ENCODE measurements at regions not wholly inside any gene's neighbourhood (a gene's known extent, or its start where the extent isn't known, plus 50 kb on each side); places are given as distances from the start of the nearest gene placed in this dataset.
"Not testable (repeated sequence)": the region's sequence is repeated elsewhere in the genome, so short reads cannot be mapped to it uniquely, and the experiment has no call there.

DNA sequence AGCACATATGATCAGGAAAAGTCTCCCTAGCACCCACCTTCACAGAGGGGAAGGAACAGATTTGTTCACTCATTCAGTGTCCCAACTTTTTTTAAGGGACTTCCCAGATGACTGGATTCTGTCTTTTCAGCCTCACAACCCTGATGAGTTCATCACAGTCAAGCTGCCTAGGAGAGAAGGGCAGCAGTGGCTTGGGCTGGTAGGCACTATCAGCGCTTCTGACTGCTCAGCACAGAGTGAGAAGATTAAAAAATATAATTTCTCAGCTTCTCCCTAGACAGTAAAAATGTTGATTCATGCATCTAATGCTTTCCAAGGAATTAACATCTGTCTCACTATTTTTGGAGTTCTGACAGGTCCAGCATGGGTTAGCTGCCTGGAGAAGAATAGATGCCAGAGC lies 328.2 kb downstream of the DTHD1 start:
- DNase-seq = no peak

DNA sequence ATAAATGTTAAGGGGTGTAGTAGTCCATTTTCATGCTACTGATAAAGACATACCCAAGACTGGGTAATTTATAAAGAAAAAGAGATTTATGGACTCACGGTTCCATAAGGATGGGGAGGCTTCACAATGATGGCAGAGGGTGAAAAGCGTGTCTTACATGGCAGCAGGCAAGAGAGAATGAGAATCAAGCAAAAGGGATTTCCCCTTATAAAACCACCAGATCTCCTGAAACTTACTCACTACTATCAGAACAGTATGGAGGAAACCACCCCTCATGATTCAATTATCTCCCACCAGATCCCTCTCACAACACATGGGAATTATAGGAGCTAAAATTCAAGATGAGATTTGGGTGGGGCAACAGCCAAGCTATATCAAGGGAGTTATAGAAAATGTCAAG lies 329.2 kb downstream of the DTHD1 start:
- no peak for DNase-seq

DNA sequence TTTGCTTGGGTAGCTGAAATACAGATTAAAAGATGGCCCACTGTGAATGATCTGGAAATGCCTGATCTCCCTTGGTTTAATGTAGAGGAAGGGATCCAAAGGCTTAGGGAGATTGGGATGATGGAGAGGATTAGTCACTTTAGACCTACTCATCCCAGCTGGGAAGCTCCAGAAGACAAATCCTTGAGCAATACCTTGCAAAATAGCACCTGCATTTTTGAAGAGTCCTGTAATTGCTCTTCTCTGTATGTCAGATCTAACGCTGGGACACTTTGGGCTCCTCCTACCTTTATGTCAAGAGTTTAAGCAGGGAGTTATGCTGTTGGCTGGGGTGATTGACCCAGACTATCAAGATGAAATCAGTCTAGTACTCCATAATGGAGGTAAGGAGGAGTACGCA lies 331.7 kb downstream of the DTHD1 start:
- not testable (repeated sequence) for DNase-seq

DNA sequence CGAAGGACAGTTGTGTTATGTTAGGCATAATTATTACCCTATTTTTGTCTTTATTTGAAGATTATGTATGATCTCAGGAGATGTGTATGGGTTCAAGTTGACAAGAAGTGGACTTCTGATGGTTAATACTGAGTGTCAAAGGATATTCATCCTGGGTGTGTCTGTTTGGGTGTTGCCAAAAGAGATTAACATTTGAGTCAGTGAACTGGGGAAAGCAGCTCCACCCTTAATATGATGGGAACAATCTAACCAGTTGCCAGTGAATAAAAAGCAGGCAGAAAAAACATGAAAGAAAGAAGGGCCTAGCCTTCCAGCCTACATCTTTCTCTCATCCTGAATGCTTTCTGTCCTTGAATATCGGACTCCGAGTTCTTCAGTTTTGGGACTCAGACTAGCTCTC lies 332.6 kb downstream of the DTHD1 start:
- DNase-seq = no peak

DNA sequence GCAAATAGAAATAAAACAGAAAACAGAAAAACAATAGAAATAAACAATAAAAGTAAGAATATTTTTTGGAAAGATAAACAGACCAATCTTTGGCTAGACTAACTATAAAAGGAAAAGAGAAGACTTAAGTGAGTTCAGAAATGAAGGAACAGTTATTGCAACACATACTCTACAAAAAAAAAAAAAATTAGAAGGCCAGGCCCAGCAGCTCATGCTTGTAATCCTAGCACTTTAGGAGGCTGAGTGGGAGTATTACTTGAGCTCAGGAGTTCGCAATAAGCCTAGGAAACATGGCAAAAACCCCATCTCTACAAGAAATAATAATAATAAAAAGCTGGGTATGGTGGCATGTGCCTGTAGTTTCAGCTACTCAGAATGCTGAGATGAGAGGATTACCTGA lies 336.7 kb downstream of the DTHD1 start:
- DNase-seq = no peak

DNA sequence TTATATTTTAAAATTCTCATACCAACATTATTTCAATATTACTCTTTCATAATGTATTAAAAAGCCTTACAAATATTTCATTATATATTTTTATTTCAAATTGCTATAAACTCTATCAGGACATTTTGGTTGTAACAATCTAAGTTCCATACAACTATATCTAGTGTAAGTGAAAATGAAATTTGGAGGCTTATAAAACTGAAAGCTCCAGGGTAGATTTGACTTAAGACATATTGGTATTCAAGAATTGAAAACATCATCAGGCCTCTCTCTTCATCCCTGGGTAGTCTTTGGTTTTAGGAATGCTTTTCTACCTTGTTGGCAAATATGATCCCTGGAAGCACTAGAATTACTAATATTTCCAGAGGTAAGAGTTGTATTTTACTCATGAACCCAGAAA lies 342.6 kb downstream of the DTHD1 start:
- DNase-seq = no peak

DNA sequence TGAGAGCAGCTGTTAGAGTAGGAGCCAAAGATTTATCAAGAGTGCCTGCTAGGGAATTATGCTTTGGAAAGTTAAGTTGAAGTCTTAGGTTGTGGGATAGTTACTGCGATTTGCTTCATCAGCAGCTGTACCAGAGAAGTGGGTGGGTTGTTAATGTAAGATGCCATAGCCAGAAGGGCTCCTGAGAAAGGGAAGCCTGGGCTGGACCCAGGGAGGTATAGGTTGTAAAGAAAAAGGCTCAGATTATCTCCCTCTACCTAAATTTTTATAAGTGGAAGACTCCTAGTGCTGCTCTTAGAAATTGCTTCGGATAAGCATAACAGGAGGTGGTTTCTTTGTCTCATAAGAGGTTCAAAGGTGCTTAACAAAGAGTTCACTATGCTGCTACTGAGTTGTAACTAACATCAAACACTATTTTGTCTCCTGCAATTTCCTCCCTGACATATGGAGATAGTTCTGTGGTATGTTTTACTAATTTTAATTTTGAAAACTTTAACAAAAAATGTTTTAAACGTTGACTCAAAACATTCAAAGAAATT lies 356.9 kb downstream of the DTHD1 start:
- DNase-seq = no peak

DNA sequence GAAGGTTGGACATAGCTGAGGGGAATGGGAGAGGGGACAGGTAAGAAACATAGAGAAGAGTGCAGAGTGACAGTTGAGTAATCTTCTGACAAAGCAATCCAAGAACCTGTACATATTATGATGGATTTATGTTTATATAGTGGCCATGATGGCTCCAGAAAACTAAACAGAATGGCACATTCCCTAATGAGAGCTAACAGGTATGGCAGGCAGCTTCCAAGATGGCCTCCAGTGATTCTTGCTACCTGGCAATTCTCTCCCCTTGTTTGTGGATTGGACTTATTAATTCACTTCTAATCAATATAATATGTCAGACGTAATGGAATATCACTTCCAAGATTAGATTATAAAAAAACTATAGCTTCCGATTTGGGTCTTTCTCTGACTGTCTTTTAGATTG lies 359.5 kb downstream of the DTHD1 start:
- no peak for DNase-seq

DNA sequence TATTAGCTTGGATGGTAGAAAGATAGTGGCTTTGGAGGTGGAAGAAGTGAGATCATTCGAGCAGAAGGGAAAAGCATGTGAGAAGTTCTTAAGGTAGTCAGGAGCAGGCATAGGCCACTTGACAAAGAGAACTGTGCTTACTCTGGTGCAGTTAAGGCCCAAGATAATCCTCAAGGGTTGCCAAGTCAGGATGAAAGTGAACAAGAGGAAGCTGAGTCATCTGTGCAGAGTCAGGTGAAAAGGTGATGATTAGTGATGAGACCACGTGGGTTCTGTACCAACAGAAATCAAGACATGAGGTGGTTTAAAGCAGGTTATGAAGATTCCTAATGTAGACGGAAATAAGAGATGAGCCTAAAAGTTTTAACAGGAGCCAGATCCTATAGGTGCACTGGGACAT lies 369.8 kb downstream of the DTHD1 start:
- DNase-seq = no peak

DNA sequence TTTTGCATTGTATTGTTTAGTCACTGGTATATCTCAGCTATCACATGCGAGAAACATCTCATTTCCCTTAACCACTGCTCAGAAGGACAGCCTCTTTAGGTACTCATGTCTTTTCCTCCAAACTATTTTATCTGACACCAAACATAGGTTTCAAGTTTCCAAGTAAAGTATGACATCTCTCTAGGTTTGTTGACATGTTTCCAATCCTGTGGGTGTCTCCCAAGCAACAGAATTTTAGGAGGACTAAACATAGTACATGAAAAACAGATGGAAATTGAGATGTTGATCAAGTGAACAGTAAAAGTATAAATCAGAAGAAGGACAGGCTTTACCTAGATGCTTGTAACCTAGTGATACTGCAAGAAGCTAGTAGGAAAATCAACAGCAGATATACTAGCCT lies 371.4 kb downstream of the DTHD1 start:
- DNase-seq = no peak

DNA sequence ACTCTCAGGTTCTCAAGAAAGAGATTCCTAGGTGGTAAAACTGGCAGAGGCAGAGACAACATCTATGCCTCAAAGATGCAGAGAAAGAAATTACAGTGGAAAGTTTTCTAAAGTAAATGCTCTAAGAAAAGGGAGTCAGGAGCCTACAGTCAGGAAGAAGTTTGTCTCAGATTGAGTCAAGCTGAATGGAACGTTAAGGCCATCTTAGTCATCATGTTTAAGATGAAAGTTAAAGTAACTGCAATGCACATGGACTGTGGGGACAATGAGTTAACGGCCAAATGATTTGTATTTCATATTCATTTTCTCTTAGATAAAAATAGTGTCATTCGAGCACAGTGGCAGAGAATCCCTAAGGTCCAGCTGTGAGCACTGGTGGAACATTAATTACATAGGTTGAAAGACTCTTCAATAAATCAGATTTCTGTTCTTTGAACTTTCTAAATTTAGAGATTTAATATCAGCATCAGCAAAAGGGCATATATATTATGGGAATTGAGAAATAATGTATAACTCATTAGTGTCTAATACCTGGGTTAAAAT lies 384.6 kb downstream of the DTHD1 start:
- no peak for DNase-seq

DNA sequence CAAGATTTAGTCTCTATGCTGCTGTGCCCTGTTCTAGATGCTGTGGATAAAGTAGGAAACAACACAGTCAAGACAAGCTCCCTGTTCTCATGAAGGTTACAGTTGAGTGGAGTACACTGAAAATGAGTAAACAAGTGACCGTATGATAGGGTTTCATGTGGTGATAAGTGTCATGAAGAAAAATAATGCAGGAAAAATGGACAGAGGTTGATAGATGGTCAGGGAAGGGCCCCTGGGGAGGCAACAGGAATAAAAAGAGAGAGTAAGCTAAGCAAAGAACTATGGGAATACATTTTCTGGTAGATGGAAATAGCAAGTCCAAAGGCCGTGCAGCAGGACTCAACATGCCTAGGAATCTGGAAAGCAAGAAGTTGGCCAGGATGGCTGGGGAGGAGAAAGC lies 394.0 kb downstream of the DTHD1 start:
- no peak for DNase-seq

DNA sequence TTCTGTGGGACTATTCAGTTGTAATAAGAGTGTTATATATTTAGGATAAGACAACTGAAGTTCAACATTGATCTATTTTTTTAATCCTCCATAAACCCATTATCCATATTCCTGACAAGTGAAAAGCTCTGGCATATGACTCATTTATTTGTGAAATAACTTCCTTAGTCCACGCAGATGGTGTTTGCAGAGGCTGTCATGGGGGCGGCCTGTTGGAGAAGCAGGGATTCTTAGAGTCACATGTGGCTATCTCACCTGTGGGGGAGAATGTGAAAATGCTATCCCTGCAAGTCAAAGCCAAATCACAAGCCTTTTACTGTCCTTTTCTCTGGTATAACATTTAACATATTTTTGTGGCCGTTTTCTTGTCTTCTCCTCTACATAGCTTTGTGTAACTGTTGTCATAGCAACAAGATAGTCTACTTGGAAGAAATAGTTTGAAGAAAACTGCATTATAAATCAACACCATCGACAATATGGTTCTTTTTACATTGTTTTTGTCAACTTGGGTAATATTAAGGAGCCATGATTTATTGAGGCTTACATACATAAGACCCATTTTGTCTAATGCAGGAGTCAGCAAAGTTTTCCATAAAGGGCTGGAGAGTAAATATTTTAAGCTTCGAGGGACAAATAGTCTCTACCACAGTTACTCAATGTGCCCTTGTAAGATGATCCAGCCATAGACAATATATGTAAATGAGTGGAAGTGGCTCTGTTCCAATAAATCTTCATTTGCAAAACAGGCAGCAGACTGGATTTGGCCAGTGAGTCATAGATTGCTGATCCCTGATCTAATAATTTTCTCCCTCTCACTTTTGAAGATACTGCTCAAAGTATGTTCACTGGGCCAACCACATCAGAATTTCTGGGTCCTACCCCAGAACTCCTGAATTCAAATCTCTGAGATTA lies 395.0 kb downstream of the DTHD1 start:
- DNase-seq = no peak

DNA sequence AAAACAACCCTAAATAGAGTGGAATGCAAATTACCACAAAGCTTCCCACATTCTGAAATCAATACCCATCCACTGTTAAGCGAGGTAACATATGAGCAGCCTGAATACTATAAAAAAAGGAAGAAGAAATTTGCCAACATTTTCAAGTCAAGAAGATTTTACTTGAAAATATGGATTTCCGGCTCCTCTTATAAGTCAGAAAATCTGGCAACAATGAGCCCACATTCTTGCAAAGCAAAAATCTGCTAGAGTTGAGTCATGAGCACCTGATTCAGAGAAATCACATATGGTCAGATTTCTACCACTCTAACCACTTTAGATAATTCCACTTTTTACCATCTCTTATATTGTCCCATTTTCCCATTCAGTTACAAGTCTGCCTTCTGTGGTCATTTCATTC lies 395.7 kb downstream of the DTHD1 start:
- DNase-seq = no peak

DNA sequence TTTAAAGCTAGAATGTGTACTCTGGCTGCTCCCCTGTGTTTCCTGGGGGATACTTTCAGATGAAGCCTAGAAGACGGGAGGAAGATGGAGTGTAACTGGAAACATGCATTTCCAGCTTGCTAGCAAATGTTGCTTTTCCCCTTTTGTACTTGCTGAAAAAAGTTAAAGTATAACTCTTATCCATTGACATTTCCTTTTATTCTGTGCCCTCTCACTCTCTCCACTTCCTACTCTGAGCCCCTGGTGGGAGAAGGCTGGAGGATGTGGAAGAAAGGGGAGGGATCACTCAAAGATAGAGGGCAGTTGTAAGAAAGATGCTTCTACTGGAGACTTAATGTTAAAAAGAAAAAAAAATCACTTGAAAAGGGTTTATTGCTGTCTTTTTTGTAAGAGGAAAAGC lies 396.5 kb downstream of the DTHD1 start:
- DNase-seq = no peak

DNA sequence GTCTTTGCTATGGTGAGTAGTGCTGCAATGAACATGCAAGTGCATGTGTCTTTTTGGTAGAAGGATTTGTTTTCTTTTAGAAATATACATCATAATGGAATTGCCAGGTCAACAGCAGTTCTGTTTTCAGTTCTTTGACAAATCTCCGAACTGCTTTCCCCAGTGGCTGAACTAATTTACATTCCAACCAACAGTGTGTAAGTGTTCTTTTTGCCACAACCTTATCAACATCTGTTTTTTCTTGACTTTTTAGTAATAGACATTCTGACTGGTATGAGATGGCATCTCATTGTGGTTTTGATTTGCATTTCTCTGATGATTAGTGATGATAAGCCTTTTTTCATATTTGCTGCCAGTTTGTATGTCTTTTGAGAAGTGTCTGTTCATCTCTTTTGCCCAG lies 406.3 kb downstream of the DTHD1 start:
- no peak for DNase-seq

DNA sequence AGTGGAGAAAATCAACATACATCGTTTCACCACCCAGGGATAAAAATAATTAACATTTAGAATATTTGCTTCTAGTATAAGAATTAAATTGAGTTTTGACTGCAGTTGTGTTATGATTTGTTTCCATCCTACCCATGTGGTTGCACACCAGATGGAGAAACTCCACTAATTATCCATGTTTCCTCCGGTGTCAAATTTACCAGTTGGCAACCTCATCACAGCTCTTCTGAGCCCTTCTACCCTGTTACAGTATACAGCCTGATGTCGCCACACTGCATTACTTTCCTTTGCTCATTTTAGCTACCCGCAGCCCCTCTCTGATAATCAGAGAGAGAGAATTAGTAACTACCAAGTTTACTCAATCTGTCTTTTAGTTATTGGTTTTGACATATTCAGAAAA lies 411.2 kb downstream of the DTHD1 start:
- DNase-seq = no peak

DNA sequence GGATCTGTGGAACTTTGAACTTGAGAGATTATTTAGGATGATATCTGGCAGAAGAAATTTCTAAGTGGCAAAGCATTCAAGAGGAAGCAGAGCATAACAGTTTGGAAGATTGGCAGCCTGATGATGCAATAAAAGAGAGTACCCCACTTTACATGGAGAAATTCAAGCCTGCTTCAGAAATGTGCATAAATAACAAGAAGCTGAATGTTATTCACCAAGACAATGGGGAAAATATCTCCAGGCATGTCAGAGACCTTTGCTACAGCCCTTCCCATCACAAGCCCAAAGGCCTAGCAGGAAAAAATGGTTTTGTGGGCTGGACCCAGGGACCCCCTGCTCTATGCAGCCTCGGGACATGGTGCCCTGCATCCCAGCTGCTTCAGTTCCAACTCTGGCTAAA lies 420.8 kb downstream of the DTHD1 start:
- no peak for DNase-seq

DNA sequence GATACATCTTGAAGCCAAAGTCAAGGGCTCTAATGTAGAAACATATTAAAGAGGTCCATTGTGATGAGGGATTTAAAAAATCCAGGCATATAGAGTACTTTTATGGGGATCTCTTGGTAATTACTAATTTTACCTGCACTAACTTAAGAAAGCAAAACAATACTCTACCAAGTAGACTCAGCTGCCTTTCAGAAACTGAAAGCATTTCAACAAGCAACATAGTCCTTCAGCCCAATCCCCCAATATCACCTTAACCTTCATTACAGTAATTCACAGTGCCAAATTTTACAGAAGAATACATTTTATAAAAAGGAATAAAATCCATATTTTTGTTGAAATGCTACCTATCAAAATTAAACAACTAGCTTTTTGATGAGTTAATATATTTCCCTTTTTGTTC lies 422.9 kb downstream of the DTHD1 start:
- DNase-seq = no peak

DNA sequence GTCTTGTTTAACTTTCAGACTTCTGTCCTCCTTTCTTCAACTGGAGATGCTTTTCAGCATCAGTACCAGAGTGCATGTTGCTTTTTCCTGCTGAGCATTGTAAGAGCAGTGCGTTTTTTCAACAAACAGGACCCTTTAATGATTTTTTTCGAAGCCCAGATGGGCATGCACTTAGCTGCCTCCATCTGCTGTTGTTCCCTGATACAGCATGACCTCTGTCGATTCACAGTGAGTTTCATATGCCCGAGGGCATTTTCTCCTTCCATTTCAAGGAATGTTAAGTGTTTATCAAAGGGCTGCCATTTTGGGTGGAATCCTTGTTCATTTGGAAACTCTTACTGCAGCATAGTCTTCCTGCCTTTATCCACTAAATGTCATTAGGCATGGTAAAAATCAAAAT lies 428.6 kb downstream of the DTHD1 start:
- no peak for DNase-seq

DNA sequence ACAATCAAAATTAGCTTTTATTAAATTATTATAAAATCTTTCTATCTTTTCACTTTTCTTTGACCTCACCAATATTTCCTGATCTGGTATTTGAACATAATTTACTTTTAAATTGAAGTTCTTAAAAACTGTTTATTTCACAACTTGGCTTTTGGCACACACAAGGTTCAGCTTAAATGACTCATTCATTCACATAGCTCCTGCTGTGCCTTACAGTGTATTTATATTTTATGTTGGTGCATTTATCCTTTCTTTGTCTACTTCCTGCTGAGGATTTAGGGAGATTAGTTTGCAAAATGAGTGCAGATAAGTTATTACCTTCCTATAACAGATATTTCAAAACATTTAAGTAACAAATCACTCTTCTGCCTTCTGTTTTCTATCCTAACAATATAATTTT lies 430.6 kb downstream of the DTHD1 start:
- DNase-seq = no peak

DNA sequence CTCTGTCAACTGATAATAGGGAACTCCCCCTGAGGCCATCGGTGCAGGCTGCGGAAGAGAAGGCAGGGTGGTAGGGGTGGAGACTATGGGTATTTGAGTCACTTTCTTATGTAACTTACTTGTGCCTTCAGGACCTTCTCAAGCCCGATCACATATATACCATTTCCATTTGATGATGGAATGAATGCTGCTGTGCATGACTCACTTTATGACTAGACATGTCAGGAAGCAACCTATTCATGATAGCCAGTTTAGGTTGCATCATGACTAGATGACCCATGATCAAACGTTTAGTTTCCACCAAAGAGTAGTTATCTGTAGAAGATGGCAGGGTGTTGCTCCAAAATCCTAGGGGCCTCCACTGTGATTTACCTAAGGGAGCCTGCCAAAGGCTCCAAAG lies 435.5 kb downstream of the DTHD1 start:
- DNase-seq = no peak

DNA sequence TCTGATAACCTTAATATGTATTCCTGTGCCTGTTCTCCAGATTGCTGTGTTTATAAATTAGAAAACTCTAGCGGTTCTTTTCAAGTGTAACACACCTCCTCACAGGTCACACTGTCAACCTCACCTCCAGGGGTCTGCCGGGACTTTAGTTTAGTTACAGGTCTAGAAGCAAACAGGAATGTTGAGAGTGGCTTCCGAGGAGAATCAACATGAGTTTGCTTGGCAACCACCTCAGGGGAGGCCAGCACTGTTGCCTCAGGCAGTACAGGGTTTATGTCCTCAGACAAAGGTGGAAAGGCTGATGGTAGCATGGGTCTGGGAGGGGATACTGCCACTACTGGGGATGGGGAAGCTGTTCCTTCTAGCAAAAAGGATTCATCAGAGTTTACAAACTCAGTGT lies 438.0 kb downstream of the DTHD1 start:
- DNase-seq = no peak

DNA sequence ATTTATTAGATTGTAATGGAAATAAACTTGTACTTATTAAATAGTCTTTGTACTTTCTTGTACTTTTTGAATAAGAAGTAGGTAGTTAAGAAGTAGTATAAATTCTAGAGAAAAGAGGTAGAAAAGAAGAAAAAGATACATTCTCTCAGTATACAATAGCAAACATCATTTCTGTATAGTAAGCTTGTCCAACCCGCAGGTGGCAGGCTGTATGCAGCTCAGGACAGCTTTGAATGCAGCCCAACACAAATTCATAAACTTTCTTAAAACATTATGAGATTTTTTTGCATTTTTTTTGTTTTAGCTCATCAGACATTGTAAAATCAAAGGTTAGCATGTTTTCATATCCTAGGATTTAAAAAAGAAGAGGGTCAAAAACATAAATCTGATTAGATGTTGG lies 441.6 kb downstream of the DTHD1 start:
- no peak for DNase-seq

DNA sequence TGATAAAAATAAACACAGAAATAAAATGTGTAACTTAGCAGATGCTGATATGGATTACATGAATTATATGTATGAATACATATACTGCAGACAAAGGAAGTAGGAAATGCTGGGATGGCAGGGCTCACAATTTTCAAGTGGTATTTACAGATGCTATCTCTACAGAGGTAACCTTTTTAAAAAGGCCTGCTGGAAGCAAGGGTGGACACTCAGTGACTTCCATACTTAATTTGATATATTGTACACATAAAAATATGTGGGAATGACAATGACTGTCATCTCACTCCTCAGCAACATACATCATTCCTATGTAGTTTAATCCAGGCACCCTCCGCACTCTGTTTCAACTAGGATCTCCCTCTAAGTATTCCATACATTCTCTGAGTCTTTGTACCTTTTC lies 452.9 kb downstream of the DTHD1 start:
- no peak for DNase-seq

Measured in CD4-positive, alpha-beta T cell treated with Interferon alpha-2 for 1 hour (primary cell).